C4-2B (cell line): ENCODE measurements at regions not wholly inside any gene's neighbourhood (a gene's known extent, or its start where the extent isn't known, plus 50 kb on each side); places are given as distances from the start of the nearest gene placed in this dataset.

Source experiments
- H3K27ac ChIP-seq: fragments of 450-650 bp; 2 replicates; pipeline ENCODE4 v1.5.1; 2017
- CTCF ChIP-seq: fragments of 450-650 bp; conservative IDR thresholded peaks from 2 replicates; pipeline ENCODE4 v1.5.1; 2017; ENCODE audit warnings: mild to moderate bottlenecking
- ZFX ChIP-seq: fragments of 450-650 bp; IDR thresholded peaks from 2 replicates; pipeline ENCODE4 v1.6.1; 2017

GRCh38 chr18:39366656-39367055, 1801.1 kb upstream of the CELF4 start:
- H3K27ac ChIP-seq: no peak overlapping the region
- TF ChIP-seq CTCF: no peak
- no peak for TF ChIP-seq ZFX

GRCh38 chr18:39365836-39366485, 1800.4 kb upstream of the CELF4 start:
- no peak overlapping the region for H3K27ac ChIP-seq
- TF ChIP-seq CTCF (no peak), ZFX (no peak)

GRCh38 chr18:39360072-39360471, 1794.5 kb upstream of the CELF4 start:
- TF ChIP-seq ZFX (no peak), CTCF (no peak)
- no peak overlapping the region for H3K27ac ChIP-seq

GRCh38 chr18:39359636-39360035, 1794.0 kb upstream of the CELF4 start:
- TF ChIP-seq CTCF: no peak
- TF ChIP-seq ZFX: no peak
- no peak overlapping the region for H3K27ac ChIP-seq

- no peak overlapping the region for H3K27ac ChIP-seq
- TF ChIP-seq ZFX: no peak
- TF ChIP-seq CTCF: no peak
Observed at GRCh38 chr18:39350945-39351344, 1785.3 kb upstream of the CELF4 start.

- no peak for TF ChIP-seq CTCF
- no peak for TF ChIP-seq ZFX
- no peak overlapping the region for H3K27ac ChIP-seq
Observed at GRCh38 chr18:39349801-39350200, 1784.2 kb upstream of the CELF4 start.

GRCh38 chr18:39348757-39349156, 1783.2 kb upstream of the CELF4 start:
- TF ChIP-seq ZFX: no peak
- no peak for TF ChIP-seq CTCF
- H3K27ac ChIP-seq: no peak overlapping the region
